Left kidney (tissue), 1 donor: ENCODE measurements at regions not wholly inside any gene's neighbourhood (a gene's known extent, or its start where the extent isn't known, plus 50 kb on each side); places are given as distances from the start of the nearest gene placed in this dataset.
"Not testable (repeated sequence)": the region's sequence is repeated elsewhere in the genome, so short reads cannot be mapped to it uniquely, and the experiment has no call there.

Source experiments
- DNase-seq: peaks from one replicate; pipeline ENCODE4 v3.0.0-alpha.2; 2013

- DNase-seq = no peak
Observed at GRCh38 chr1:104953555-104953954, 1203.9 kb downstream of the AMY1C start.

- no peak for DNase-seq
Observed at GRCh38 chr1:104973516-104973915, 1223.8 kb downstream of the AMY1C start.

GRCh38 chr1:104979651-104980050, 1230.0 kb downstream of the AMY1C start:
- DNase-seq = no peak

- no peak for DNase-seq
Observed at GRCh38 chr1:104987210-104987609, 1237.5 kb downstream of the AMY1C start.

GRCh38 chr1:104989012-104989411, 1239.3 kb downstream of the AMY1C start:
- DNase-seq = no peak

- no peak for DNase-seq
Observed at GRCh38 chr1:104991702-104992101, 1242.0 kb downstream of the AMY1C start.

- DNase-seq = no peak
Observed at GRCh38 chr1:105000793-105001192, 1251.1 kb downstream of the AMY1C start.

GRCh38 chr1:105004515-105004914, 1254.8 kb downstream of the AMY1C start:
- DNase-seq = no peak

GRCh38 chr1:105005594-105006195, 1256.0 kb downstream of the AMY1C start:
- no peak for DNase-seq

- DNase-seq = no peak
Observed at GRCh38 chr1:105017587-105017986, 1267.9 kb downstream of the AMY1C start.

- no peak for DNase-seq
Observed at GRCh38 chr1:105023719-105024118, 1274.0 kb downstream of the AMY1C start.

GRCh38 chr1:105027838-105028471, 1278.3 kb downstream of the AMY1C start:
- DNase-seq = no peak

- DNase-seq = no peak
Observed at GRCh38 chr1:105072446-105072845, 1322.7 kb downstream of the AMY1C start.

GRCh38 chr1:105072850-105073249, 1323.2 kb downstream of the AMY1C start:
- DNase-seq = no peak

GRCh38 chr1:105073660-105074059, 1324.0 kb downstream of the AMY1C start:
- DNase-seq = no peak

- DNase-seq = no peak
Observed at GRCh38 chr1:105083611-105084010, 1333.9 kb downstream of the AMY1C start.

GRCh38 chr1:105087506-105087905, 1337.8 kb downstream of the AMY1C start:
- no peak for DNase-seq

GRCh38 chr1:105088166-105088565, 1338.5 kb downstream of the AMY1C start:
- no peak for DNase-seq

- DNase-seq = not testable (repeated sequence)
Observed at GRCh38 chr1:105093893-105094292, 1344.2 kb downstream of the AMY1C start.

GRCh38 chr1:105100102-105100501, 1350.4 kb downstream of the AMY1C start:
- DNase-seq = no peak

GRCh38 chr1:105101261-105101660, 1351.6 kb downstream of the AMY1C start:
- DNase-seq = no peak

GRCh38 chr1:105102371-105102770, 1352.7 kb downstream of the AMY1C start:
- DNase-seq = no peak

- no peak for DNase-seq
Observed at GRCh38 chr1:105122041-105122440, 1372.3 kb downstream of the AMY1C start.
